Upper lobe of right lung (tissue), 1 donor: ENCODE measurements at regions not wholly inside any gene's neighbourhood (a gene's known extent, or its start where the extent isn't known, plus 50 kb on each side); places are given as distances from the start of the nearest gene placed in this dataset.
"Not testable (repeated sequence)": the region's sequence is repeated elsewhere in the genome, so short reads cannot be mapped to it uniquely, and the experiment has no call there.

Experiments used
- ATAC-seq: fragments of 200-7000 bp; cut with Tn5 transposase; one replicate; pipeline ENCODE4 v1.9.1; 2020; ENCODE audit warnings: mild to moderate bottlenecking, moderate library complexity
- DNase-seq: peaks from one replicate; pipeline ENCODE4 v3.0.0-alpha.2; 2020
- H3K27ac ChIP-seq: fragments of 200-600 bp; one replicate; pipeline ENCODE4 v1.8.0; 2022
- H3K27me3 ChIP-seq: fragments of 200-600 bp; one replicate; pipeline ENCODE4 v1.8.0; 2022; ENCODE audit warnings: mild to moderate bottlenecking
- H3K36me3 ChIP-seq: fragments of 200-600 bp; one replicate; pipeline ENCODE4 v1.8.0; 2022
- H3K4me1 ChIP-seq: fragments of 200-600 bp; one replicate; pipeline ENCODE4 v1.8.0; 2022
- H3K4me3 ChIP-seq: fragments of 200-600 bp; one replicate; pipeline ENCODE4 v1.8.0; 2022; ENCODE audit warnings: mild to moderate bottlenecking
- H3K9me3 ChIP-seq: fragments of 200-600 bp; one replicate; pipeline ENCODE4 v1.8.0; 2022
- intact Hi-C: fragments of 100-400 bp; cut with DNase I; formaldehyde crosslinking; loops from one replicate; pipeline ENCODE4 v1.11.0; 2022
- TF ChIP-seq, protein P1 (sequence below): fragments of 200-600 bp; IDR thresholded peaks from one replicate; pipeline ENCODE4 v1.8.0; 2022; ENCODE audit warnings: antibody characterized with exemption
- donor health status: DM: no; HTN: yes; CAD: no; lungs with severe emphysema.

DNA sequence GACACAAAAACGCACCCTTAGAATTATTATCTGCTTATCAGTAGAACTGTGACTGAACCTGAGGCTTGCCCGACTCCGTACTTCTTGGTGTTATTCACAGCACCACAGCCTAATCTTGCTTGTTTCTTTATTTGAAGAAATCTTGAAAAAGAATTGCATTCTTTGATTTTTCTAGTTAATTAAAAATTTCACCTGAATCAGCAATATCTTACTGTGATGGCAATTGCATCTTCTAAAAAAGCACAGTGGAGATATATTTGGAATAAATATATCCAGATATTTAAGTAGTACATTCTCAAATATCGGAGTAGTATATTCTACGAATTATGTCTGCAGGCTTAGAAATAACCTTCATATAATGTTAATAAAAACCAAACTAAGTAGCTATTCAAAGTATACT lies 90.1 kb upstream of the LYSMD4 start:
- no peaks in the 10 kb centered on the region for H3K27me3 ChIP-seq
- no peaks in the 10 kb centered on the region for H3K36me3 ChIP-seq
- no peak for ATAC-seq
- intact Hi-C loops, result no loop called here
- DNase-seq, result no peak
- H3K27ac ChIP-seq, result no peak overlapping the region
- TF ChIP-seq, protein P1, sequence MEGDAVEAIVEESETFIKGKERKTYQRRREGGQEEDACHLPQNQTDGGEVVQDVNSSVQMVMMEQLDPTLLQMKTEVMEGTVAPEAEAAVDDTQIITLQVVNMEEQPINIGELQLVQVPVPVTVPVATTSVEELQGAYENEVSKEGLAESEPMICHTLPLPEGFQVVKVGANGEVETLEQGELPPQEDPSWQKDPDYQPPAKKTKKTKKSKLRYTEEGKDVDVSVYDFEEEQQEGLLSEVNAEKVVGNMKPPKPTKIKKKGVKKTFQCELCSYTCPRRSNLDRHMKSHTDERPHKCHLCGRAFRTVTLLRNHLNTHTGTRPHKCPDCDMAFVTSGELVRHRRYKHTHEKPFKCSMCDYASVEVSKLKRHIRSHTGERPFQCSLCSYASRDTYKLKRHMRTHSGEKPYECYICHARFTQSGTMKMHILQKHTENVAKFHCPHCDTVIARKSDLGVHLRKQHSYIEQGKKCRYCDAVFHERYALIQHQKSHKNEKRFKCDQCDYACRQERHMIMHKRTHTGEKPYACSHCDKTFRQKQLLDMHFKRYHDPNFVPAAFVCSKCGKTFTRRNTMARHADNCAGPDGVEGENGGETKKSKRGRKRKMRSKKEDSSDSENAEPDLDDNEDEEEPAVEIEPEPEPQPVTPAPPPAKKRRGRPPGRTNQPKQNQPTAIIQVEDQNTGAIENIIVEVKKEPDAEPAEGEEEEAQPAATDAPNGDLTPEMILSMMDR, result no peak
- H3K9me3 ChIP-seq, result no peaks in the 10 kb centered on the region
- H3K4me3 ChIP-seq, result no peak overlapping the region
- H3K4me1 ChIP-seq, result no peaks in the 10 kb centered on the region

DNA sequence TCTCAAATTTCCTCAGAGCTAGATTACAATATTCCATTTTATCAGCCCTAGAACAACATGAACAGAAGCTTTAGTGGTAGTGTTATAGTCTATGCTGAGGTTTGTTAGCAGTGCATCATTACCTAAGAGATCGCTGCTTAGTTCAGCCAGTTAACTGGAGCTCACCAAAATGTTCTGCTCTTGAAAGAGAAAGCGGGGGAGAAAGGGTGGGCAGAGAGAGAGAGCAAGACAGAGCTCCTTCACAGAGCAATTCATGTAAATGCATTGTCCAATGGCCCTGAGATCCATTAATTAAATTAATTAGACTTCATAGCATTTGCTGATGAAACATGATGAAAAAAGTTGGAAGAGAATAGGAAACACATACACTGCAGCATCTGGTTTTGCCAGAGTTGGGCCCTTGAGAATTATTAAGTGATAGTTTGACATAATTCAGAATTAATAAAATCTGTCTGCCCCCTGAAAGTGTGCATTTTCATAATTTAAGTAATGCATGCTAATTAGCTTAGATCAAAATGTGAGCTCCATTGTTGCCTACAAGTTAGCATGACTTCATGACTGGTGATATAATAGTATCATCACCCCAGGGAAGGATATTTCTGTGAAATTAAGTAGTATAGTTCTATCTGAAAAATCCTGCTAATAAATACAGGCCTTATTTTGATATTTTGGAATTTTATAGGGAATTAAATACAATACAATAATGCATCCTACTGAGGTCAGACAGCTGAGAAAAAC lies 86.9 kb upstream of the LYSMD4 start:
- no peak for DNase-seq
- no peak for ATAC-seq
- Histone ChIP-seq H3K36me3 (peaks cover 4% of the 10 kb centered on the region), H3K9me3 (no peaks in the 10 kb centered on the region), H3K4me1 (no peaks in the 10 kb centered on the region), H3K4me3 (no peak overlapping the region), H3K27me3 (no peaks in the 10 kb centered on the region), H3K27ac (no peak overlapping the region)
- TF ChIP-seq, protein P1, result no peak
- intact Hi-C loops, result no loop called here

DNA sequence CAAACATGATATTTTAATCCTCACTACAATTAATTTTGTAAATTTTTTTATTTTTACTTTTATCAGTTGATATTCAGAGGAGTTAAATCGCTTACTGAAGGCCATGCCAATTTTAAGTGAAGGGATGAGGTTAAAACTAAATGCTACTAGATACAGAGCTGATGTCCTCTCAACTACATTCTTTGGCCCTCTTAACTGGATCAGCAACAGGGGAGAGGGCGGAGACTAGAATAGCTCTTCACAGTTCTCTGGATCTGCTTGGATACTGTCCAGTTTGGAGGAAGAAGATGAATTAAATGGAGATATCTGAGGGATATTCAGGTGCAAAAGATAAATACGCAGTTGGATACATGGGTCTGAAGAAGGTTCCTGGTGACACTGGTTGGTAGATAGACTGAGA lies 85.6 kb upstream of the LYSMD4 start:
- Histone ChIP-seq H3K27ac (no peak overlapping the region), H3K27me3 (no peaks in the 10 kb centered on the region), H3K4me1 (no peaks in the 10 kb centered on the region), H3K9me3 (no peaks in the 10 kb centered on the region), H3K4me3 (no peak overlapping the region), H3K36me3 (peaks cover 6% of the 10 kb centered on the region)
- intact Hi-C loops, result no loop called here
- TF ChIP-seq, protein P1, result no peak
- ATAC-seq (no peak), DNase-seq (no peak)

DNA sequence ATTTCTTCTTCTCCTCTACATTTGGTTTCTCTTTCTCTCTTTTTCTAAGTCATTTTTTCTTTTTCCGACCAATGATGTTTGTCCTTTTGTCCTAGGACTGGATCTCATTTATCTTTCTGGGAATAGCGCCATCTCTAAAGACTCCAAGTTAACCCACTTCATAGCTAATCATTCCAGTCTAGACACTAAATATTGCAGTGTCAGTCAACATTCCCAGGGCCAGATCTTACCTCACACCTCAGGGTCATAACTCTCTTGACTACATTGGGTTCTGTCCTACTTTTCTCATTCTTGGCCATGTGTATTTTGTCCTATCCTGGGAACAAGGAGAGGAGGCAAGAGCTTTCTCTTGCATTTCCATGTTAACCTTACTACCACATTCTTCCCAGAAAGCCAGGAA lies 83.6 kb upstream of the LYSMD4 start:
- H3K4me3 ChIP-seq, intact Hi-C loops, DNase-seq, ATAC-seq, H3K4me1 ChIP-seq, H3K27me3 ChIP-seq, H3K27ac ChIP-seq, H3K9me3 ChIP-seq: not testable (repeated sequence)
- peaks cover 17% of the 10 kb centered on the region for H3K36me3 ChIP-seq

DNA sequence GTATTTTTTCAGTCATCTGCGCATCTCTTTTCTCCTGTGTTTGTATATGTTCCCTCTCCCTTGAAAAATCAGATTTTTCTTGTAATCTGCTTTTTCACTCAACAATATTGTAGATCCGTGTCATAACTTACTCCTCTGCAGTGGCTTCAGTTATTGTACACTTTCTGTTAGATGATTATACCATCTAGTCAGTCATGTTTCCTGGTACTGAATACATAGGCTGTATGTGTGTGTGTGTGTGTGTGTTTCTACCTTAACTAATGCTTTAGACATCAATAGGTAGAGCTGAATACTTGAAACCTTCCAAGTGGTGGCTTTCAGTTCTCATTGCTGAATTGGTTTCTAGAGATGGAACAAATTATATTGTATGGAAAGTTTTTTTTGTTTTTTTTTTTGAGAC lies 77.4 kb upstream of the LYSMD4 start:
- H3K4me3 ChIP-seq, intact Hi-C loops, H3K27ac ChIP-seq, ATAC-seq, H3K9me3 ChIP-seq, DNase-seq, H3K27me3 ChIP-seq, H3K4me1 ChIP-seq: not testable (repeated sequence)
- H3K36me3 ChIP-seq, result peaks cover 14% of the 10 kb centered on the region

DNA sequence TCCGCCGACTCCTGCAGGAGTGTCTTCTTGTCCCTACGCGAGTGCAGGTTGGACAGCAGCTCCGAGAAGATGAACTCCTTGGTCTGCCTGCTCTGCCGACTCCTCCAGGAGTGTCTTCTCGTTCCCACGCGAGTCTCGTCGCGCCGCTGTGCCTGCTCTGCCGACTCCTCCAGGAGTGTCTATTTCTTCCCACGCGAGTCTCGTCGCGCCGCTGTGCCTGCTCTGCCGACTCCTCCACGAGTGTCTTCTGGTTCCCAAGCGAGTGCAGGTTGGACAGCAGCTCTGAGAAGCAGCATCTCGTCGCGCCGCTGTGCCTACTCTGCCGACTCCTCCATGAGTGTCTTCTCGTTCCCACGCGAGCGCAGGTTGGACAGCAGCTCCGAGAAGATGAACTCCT lies 66.6 kb upstream of the LYSMD4 start:
- H3K9me3 ChIP-seq, ATAC-seq, H3K4me3 ChIP-seq, intact Hi-C loops, DNase-seq, H3K27ac ChIP-seq, H3K4me1 ChIP-seq, H3K36me3 ChIP-seq, H3K27me3 ChIP-seq: not testable (repeated sequence)

DNA sequence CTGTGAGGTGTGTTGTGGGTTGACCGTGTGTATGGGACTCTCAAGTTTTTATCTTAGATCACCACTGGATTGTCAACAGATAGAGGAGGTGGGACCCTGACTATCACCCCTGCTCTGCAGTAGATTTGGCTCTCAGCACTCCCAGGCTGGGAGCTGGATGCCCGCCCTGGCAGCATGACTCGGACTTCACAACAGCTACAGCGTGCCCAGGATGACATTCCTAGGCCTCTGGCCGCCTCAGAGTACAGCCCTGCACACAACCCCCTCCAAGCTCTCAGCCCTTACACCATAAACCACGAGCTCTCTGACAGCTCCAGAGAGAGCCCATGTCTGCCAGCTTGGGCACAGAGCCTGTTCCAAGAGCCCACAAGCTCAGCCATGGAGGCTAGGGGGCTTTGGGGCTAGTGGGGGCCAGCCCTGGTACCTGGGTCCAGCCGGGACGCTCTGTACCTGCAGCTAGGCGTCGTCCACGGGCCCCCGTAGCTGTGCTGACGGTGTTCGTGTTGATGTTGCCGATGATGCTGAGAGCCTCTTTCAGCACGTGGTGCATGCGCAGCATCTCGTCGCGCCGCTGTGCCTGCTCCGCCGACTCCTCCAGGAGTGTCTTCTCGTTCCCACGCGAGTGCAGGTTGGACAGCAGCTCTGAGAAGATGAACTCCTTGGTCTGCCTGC lies 66.1 kb upstream of the LYSMD4 start:
- DNase-seq, H3K27me3 ChIP-seq, H3K9me3 ChIP-seq, H3K4me1 ChIP-seq, intact Hi-C loops, H3K36me3 ChIP-seq, H3K27ac ChIP-seq, ATAC-seq, H3K4me3 ChIP-seq: not testable (repeated sequence)

DNA sequence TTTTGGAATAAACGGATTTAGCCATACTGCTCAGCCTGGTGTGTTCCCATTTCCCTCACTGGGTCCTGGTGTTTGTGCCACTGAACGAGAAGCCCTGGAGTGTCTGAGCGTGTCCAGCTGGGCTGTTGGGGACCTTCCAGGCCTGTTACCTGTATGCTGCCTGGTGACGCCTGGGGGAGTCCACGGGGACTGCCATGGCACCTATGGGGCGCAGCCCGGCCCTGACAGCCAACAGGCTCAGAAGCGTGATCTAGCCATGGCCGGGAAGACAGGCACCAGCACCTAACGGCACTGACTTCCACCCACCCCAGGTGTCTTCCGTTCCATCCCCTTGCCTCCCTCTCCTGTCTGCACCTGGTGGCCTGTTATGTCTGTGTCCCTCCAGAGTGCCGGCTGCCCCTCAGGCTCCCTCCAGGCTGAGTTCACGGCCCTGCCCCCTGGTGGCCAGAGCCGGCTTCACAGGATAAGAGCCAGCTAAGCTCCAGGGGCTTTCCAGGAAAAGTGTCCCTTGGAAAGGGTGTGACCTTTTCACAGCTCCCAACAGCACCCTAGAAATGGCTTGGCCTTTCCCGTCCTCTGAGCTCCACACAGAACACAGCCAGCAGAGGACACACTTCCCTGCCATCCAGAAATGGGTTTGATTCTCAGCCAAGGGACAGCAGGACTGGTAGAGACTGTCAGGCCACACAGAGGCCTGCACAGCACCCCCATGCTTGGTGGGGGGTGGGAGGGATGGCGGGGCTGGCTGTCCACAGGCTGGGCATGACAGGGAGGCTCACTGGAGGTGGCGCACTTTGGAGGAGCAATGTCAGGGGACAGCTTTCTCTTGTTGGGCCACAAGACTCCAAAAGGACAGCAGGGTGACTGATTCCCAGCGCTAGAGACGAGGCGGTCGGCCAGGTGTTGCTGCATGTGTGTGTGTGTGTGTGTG lies 64.0 kb upstream of the LYSMD4 start:
- DNase-seq, H3K27ac ChIP-seq, ATAC-seq, H3K36me3 ChIP-seq, H3K4me1 ChIP-seq, H3K4me3 ChIP-seq, intact Hi-C loops, H3K27me3 ChIP-seq, H3K9me3 ChIP-seq: not testable (repeated sequence)

DNA sequence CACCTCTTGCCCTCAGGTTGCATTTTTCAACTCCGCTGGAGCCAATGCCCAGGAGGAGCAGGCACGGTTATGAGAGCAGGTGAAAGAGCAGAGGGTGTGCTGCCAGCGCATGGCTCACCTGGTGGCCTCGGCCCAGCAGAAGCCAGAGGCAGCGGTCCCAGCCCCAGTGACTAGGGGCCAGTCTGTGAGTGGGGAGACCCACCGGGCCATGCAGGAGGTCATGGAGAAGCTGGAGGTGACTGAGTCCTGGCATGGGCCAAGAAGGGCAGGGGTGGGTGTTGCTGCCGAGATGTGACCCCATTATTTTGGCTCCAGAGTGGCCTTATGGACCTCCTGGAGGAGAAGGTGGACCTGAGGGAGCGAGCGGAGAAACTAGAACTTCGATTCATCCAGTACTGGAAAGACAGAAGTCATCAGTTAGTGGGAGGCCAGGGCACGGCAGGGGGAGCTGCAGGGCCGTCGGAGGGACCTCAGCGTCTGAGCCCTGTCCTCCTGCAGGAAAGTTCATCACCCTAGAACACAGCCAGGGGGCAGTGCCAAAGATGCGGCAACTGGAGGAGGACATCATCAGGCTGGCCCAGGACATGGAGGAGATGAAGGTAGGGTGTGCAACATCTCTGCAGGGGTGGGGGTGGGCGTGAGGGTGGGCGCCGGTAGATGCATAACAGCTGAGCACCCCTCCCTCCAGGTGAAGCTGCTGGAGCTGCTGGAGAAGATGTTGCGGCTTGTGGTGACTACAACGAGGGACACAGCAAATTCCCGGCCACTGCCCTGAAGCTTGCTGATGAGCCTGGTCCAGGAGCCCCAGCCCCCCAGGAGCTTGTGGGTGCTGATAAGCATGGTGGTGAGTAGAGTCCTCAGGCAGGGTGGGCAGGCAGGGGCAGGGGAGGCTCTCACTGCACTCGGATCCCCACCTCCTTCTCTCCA lies 58.9 kb upstream of the LYSMD4 start:
- H3K27ac ChIP-seq, intact Hi-C loops, H3K27me3 ChIP-seq, H3K9me3 ChIP-seq, DNase-seq, H3K4me1 ChIP-seq, H3K4me3 ChIP-seq, H3K36me3 ChIP-seq: not testable (repeated sequence)
- ATAC-seq, result peak; percentile 20

DNA sequence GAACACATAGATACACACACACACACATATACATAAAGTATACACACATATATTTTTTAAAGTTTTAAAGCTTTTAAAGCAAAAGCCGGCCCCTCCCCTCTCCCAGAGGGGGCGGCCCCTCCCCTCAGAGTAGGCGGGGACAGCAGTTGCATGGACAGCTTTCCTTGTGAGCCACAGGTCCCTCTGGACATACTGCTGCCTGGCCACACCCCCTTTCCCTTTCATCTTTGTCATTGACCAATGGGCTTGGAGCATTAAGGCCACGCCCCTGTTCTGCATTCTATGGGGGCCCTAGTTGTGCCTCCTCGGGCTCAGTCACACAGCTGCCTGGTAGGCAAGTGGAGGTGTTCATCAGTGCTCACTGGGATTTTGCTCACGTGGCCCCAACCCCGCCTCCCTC lies 57.5 kb upstream of the LYSMD4 start:
- H3K9me3 ChIP-seq, H3K4me1 ChIP-seq, intact Hi-C loops, H3K27ac ChIP-seq, H3K4me3 ChIP-seq, ATAC-seq, DNase-seq, H3K27me3 ChIP-seq, H3K36me3 ChIP-seq: not testable (repeated sequence)
